NCI-H128 (cell line): ENCODE measurements at regions not wholly inside any gene's neighbourhood (a gene's known extent, or its start where the extent isn't known, plus 50 kb on each side); places are given as distances from the start of the nearest gene placed in this dataset.
"Not testable (repeated sequence)": the region's sequence is repeated elsewhere in the genome, so short reads cannot be mapped to it uniquely, and the experiment has no call there.

Experiments
- DNase-seq: peaks from one replicate; lab custom pipeline; 2025; ENCODE audit not compliant: unreplicated experiment; lab: John Stamatoyannopoulos, UW

GRCh38 chr14:103259801-103260628 is 74.0 kb upstream of the EIF5 start:
- DNase-seq = no peak

GRCh38 chr14:103260629-103261124 is 73.4 kb upstream of the EIF5 start:
- DNase-seq = peak; percentile 31

DNA sequence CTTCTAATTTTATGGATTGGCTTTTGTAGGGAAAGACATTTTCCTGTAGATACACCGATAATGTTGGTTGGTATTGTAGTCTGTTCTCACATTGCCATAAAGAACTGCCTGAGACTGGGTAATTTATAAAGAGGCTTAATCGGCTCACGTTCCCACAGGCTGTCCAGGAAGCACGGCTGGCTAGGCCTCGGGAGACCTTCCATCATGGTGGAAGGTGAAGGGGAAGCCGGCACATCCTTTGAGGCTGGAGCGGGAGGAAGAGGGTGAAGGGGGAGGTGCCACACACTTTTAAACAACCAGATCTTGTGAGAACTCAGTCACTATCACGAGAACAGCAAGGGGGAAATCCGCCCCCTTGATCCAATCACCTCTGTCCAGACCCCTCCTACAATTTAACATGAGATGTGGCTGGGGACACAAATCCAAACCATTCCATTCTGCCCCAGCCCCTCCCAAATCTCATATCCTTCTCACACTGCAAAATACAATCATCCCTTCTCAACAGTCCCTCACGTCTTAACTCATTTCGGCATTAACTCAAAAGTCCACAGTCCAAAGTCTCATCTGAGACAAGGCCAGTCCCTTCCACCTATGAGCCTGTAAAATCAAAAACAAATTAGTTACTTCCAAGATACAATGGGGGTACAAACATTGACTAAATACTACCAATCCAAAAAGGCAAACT is 66.7 kb upstream of the EIF5 start:
- DNase-seq = no peak

GRCh38 chr14:103271189-103271588 is 62.8 kb upstream of the EIF5 start:
- no peak for DNase-seq

GRCh38 chr14:103273145-103273744 is 60.8 kb upstream of the EIF5 start:
- DNase-seq = no peak

DNA sequence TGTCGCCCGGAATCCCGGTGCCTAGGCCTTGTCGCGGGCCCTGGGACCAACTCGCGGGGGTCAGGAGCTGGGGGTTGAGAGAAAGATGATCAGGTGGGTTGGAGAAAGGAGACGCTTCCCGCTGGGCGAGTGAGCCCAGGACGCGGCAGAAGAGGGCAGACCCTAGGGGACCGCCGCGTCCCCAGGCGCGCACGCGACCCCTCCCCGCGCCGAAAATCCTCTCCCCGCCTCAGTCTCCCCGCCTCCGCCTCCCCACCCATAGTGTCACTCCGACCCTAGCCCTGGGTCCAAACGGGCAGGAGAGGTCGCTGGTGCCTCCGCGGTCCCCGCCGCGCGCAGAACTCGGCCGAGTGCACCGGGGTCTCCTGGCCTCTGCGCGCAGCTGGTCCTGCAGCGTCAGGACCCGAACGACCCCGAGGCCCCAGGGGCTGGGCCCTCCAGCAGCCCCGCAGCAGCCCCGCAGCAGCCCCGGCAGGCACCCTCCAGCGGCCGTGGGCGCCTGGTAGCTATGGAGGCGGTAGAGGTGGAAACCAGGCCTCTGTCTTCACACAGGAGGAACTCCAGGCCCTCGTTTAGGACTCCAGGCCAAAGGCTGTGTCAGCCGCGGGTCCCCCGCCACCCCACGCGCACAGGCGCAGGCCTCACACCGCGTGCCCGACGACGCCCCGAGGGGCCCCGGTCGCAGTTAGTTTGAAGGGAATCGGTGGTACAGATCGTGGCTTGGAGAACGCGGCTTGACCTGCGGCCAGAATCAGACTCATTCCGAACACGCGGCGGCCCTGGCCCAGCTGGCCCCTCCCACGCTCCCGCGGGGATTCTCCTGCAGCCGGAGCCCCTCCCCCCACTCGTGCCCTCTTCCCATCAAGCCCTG is 60.1 kb upstream of the EIF5 start:
- no peak for DNase-seq

GRCh38 chr14:103275000-103275399 is 59.0 kb upstream of the EIF5 start:
- DNase-seq = no peak

DNA sequence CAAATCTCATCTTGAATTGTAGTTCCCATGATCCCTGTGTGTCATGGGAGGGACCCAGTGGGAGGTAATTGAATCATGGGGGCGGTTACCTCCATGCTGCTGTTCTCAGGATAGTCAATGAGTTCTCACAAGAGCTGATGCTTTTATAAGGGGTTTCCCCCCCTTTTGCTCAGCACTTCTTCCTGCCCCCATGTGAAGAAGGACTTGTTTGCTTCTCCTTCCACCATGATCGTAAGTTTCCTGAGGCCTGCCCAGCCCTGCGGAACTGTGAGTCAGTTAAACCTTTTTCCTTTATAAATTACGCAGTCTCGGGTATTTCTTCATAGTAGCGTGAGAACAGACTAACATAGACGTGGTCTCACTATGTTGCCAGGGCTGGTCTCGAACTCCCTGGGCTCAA is 56.1 kb upstream of the EIF5 start:
- DNase-seq = no peak

GRCh38 chr14:103279142-103280025 is 54.7 kb upstream of the EIF5 start:
- DNase-seq = no peak

- DNase-seq = no peak
Measured at GRCh38 chr14:103280278-103280928, 53.6 kb upstream of the EIF5 start.

- DNase-seq = no peak
Measured at GRCh38 chr14:103281496-103282231, 52.4 kb upstream of the EIF5 start.

GRCh38 chr14:103282309-103282708 is 51.7 kb upstream of the EIF5 start:
- DNase-seq = not testable (repeated sequence)

- no peak for DNase-seq
Measured at GRCh38 chr14:103282932-103283331, 51.1 kb upstream of the EIF5 start.

- no peak for DNase-seq
Measured at GRCh38 chr14:103283916-103284315, 50.1 kb upstream of the EIF5 start.
